Right lobe of liver (tissue), 4 donors: ENCODE measurements at regions not wholly inside any gene's neighbourhood (a gene's known extent, or its start where the extent isn't known, plus 50 kb on each side); places are given as distances from the start of the nearest gene placed in this dataset.

Source experiments
- POLR2A ChIP-seq: fragments of 450-650 bp; IDR thresholded peaks from one replicate; pipeline ENCODE4 v1.6.1; 2017; ENCODE audit warnings: antibody characterized with exemption, mild to moderate bottlenecking
- TF ChIP-seq, protein P1 (sequence below), 4 donors: fragments of 200-600 bp in 3 of 4; fragments of 450-650 bp in 1 of 4; IDR thresholded peaks; one replicate each; pipeline versions ENCODE4 v1.5.1 to v1.8.0; 2016 to 2022; ENCODE audit warnings: antibody characterized with exemption in 4 of 4, mild to moderate bottlenecking in 2 of 4
- donor health status: DM: no; HTN: no; CAD: no.
- donor health status: DM: no; HTN: no; CAD: no.
- donor health status: DM: no; HTN: yes; CAD: no.

GRCh38 chr22:48563118-48563965, 1264.3 kb downstream of the BRD1 start:
- TF ChIP-seq, protein P1, sequence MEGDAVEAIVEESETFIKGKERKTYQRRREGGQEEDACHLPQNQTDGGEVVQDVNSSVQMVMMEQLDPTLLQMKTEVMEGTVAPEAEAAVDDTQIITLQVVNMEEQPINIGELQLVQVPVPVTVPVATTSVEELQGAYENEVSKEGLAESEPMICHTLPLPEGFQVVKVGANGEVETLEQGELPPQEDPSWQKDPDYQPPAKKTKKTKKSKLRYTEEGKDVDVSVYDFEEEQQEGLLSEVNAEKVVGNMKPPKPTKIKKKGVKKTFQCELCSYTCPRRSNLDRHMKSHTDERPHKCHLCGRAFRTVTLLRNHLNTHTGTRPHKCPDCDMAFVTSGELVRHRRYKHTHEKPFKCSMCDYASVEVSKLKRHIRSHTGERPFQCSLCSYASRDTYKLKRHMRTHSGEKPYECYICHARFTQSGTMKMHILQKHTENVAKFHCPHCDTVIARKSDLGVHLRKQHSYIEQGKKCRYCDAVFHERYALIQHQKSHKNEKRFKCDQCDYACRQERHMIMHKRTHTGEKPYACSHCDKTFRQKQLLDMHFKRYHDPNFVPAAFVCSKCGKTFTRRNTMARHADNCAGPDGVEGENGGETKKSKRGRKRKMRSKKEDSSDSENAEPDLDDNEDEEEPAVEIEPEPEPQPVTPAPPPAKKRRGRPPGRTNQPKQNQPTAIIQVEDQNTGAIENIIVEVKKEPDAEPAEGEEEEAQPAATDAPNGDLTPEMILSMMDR (IDR thresholded peaks at IDR 0.05): no peak
- no peak for TF ChIP-seq POLR2A
